Fibroblast of the aortic adventitia (primary cell): ENCODE measurements at regions not wholly inside any gene's neighbourhood (a gene's known extent, or its start where the extent isn't known, plus 50 kb on each side); places are given as distances from the start of the nearest gene placed in this dataset.
A peak's percentile ranks its signal among the peaks of the same experiment; 100 is the strongest.
"Not testable (repeated sequence)": the region's sequence is repeated elsewhere in the genome, so short reads cannot be mapped to it uniquely, and the experiment has no call there.

ENCODE experiments used
- DNase-seq: peaks from one replicate; pipeline ENCODE4 v3.0.0-alpha.2; 2010; ENCODE audit warnings: low read depth
- H3K4me3 ChIP-seq: 2 replicates; pipeline ENCODE4 v1.5.1; 2011; ENCODE audit warnings: low read depth, mild to moderate bottlenecking, control low read depth, low read length, moderate library complexity
- TF ChIP-seq, protein P1 (sequence below): IDR thresholded peaks from 2 replicates; pipeline ENCODE4 v1.5.1; 2011; ENCODE audit warnings: mild to moderate bottlenecking, low read length, control low read depth, inconsistent platforms; ENCODE audit not compliant: insufficient read depth

DNA sequence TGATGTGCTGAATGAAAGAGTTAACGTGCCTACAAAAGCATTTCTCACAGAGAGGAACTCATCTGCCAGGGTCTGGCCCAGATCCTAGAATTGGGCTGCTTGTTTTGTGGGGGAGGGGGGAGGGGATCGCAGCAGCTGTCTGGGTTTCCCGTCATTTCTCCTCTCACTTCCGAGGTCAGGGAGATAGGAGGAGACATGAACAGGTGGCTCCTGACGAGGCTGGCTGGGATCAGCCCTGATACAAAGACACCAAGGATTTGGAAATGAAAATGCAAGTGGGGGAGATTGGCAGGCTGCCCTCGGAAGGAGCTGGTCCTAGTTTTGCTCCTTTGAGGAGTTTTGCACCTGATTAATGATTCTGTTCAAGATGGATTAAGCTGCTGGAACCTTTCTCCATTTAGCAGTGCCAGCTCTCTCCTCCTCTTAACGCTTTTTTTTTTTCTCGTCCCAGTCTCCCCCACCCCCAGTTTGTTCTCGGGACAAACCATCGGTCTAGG, 86.8 kb upstream of the KMT2C start:
- peak overlapping the region; percentile 25 for H3K4me3 ChIP-seq
- peak; percentile 60 for DNase-seq
- TF ChIP-seq, protein P1, sequence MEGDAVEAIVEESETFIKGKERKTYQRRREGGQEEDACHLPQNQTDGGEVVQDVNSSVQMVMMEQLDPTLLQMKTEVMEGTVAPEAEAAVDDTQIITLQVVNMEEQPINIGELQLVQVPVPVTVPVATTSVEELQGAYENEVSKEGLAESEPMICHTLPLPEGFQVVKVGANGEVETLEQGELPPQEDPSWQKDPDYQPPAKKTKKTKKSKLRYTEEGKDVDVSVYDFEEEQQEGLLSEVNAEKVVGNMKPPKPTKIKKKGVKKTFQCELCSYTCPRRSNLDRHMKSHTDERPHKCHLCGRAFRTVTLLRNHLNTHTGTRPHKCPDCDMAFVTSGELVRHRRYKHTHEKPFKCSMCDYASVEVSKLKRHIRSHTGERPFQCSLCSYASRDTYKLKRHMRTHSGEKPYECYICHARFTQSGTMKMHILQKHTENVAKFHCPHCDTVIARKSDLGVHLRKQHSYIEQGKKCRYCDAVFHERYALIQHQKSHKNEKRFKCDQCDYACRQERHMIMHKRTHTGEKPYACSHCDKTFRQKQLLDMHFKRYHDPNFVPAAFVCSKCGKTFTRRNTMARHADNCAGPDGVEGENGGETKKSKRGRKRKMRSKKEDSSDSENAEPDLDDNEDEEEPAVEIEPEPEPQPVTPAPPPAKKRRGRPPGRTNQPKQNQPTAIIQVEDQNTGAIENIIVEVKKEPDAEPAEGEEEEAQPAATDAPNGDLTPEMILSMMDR: no peak

DNA sequence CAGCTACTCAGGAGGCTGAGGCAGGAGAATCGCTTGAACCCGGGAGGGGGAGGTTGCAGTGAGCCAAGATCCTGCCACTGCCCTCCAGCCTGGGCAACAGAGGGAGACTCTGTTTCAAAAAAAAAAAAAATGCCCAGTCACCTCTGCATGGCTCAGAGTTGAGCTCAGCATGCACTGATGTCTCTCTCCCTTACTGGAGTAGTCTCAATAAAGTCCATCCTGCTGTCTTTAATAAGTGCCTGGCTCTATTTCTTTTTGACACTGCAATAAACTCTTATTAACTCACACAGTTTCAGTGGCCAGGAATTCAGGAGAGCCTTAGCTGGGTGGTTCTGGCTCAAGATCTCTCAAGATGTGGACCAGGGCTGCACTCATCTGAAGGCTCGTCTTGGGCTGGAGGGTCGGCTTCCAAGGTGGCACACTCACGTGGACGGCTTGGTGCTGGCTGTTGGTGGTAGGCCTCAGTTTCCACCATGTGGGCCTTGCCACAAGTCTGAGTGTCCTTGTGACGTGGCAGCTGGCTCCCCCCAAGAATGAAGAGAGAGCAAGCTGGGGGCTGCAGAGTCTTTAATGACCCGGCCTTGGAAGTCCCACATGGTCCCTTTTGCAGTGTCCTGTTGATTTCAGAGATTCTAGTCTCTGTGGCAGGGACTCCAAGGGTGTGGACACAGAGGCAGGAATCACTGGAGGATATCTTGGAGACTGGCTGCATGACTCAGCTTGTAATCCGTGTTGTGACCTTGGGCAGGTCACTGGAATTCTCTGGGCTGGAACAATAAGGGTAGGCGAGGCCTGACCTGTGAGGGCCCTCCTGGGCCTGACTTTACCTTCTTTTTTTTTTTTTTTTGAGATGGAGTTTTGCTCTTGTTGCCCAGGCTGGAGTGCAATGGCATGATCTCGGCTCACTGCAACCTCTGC, 85.9 kb upstream of the KMT2C start:
- DNase-seq: peak; percentile 40
- TF ChIP-seq, protein P1: no peak
- H3K4me3 ChIP-seq: no peak overlapping the region

DNA sequence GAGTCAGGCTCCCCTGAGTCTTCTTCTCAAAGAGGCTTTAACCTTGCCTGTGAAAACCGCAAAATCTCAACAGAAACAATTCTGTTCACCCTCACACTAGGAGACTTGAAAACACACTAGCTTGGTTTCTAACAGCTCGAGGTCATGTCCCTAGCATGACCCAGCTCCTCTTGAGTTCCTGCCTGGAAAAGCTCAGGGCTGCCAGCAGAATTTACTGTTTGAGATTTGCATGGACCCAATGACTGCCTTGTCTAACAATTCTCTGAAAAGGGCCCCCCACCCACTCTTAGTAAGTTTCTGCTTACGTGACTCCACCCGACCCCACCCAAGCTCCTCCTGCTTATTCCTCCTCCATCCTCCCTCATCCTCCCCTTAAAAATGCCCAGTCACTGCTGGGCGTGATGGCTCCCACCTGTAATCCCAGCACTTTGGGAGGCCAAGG, 85.1 kb upstream of the KMT2C start:
- TF ChIP-seq, protein P1: no peak
- DNase-seq: peak; percentile 57
- H3K4me3 ChIP-seq: no peak overlapping the region

DNA sequence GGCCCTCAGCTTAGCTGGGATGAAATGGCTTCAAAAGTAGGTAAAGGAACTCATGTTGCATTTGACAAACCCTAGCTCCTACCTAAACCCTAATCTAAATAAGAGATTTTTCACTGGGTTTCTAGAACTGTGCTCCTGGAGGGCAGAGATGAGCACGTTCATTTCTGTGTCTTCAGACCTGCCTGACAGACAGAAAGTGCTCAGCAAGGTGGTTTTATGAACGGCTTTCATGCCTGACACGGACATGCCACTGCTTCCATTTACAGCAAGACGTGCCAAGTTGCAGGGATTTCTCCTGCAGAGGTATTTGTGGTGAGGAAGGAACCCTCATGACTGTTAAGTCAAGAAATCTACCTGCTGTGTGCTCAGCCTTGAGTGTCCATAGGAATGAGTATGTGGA, 83.5 kb upstream of the KMT2C start:
- no peak overlapping the region for H3K4me3 ChIP-seq
- TF ChIP-seq, protein P1: no peak
- no peak for DNase-seq

DNA sequence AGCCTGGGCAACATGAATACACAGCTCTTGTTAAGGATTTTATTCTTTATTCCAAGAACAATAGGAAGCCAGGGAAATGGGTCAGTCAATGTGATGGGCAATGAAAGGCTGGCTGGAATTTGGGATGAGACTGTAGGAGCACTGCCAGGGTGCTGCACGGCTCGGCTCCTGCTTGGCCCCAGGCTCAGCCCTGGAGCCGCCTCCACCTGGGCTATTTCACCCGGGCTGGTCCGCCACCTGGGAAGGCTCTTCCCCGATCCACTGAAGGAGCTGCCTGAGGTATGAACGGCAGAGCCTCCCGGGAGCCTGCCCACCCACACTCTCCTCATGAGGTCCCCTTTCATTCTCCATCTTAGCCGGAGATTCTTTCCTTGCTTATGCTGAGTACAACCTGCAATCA, 80.4 kb upstream of the KMT2C start:
- H3K4me3 ChIP-seq: no peak overlapping the region
- no peak for DNase-seq
- TF ChIP-seq, protein P1: no peak

DNA sequence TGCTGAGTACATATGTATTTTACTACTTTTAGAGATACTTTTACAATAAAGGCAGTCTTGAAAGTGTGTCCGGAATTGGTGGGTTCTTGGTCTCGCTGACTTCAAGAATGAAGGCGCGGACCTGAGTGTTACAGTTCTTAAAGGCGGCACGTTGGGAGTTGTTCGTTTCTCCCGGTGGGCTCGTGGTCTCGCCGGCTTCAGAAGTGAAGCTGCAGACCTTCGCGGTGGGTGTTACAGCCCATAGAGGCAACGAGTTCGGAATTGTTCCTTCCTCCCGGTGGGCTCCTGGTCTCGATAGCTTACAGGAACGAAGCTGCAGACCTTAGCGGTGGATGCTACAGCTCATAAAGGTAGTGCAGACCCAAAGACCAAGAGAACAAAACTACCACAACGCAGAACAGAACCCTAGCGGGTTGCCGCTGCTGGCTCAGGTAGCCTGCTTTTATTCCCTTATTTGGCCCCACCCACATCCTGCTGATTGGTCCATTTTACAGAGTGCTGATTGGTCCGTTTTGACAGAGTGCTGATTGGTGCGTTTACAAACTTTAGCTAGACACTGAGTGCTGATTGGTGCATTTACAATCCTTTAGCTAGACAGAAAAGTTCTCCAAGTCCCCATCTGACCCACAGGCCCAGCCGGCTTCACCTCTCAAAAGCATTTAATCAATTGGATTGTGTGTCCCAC, 79.6 kb upstream of the KMT2C start:
- not testable (repeated sequence) for DNase-seq, H3K4me3 ChIP-seq

DNA sequence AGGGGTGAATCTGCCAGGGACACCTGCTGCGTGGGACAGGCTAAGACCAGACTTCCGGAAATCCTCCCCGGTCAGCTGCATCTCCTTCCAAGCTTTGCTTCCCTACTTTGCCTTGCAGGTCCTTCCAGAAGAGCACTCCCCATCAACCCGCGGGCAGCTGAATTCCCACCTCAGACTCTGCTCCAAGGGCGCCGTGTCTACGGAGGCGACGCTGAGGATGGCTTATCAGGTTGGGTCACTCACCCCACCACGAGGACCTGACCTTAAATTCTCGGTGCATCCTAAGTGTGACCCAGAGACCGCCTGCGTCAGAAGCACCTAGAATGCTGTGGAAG, 78.9 kb upstream of the KMT2C start:
- TF ChIP-seq, protein P1: no peak
- no peak overlapping the region for H3K4me3 ChIP-seq
- DNase-seq: no peak
